Prostate gland (tissue), 2 donors: ENCODE measurements at regions not wholly inside any gene's neighbourhood (a gene's known extent, or its start where the extent isn't known, plus 50 kb on each side); places are given as distances from the start of the nearest gene placed in this dataset.

ENCODE experiments used
- CTCF ChIP-seq, 4 experiments: fragments of 200-600 bp in 2 of 4; fragments of 450-650 bp in 2 of 4; sonication (generic) in 2 of 4; IDR thresholded peaks; 1 replicate in 3 of 4; 2 replicates in 1 of 4; pipeline ENCODE4 v1.5.1; 2016 to 2019; ENCODE audit warnings: antibody characterized with exemption in 4 of 4, mild to moderate bottlenecking in 2 of 4, moderate library complexity in 2 of 4
- POLR2A ChIP-seq: fragments of 450-650 bp; IDR thresholded peaks from one replicate; pipeline ENCODE4 v1.6.1; 2016; ENCODE audit warnings: antibody characterized with exemption, mild to moderate bottlenecking
- POLR2AphosphoS5 ChIP-seq: sonication (generic); formaldehyde crosslinking; IDR thresholded peaks from one replicate; pipeline ENCODE4 v1.6.1; 2017; ENCODE audit warnings: antibody characterized with exemption

- TF ChIP-seq CTCF (IDR thresholded peaks at IDR 0.05) (no peak), POLR2AphosphoS5 (no peak), POLR2A (no peak)
Observed at GRCh38 chr5:54862036-54862435, 123.4 kb downstream of the ESM1 start.
